HL-60 (cell line): ENCODE measurements at regions not wholly inside any gene's neighbourhood (a gene's known extent, or its start where the extent isn't known, plus 50 kb on each side); places are given as distances from the start of the nearest gene placed in this dataset.

Source experiments
- DNase-seq, 2 experiments: peaks; one replicate each; pipeline ENCODE4 v3.0.0-alpha.2; 2010 to 2020; ENCODE audit warnings: low read depth in 1 of 2, low spot score in 1 of 2
- H3K27ac ChIP-seq: fragments of 250-450 bp; sonication (Bioruptor Pico); replicated peaks from 2 replicates; pipeline ENCODE4 v1.5.1; 2020; ENCODE audit warnings: mild to moderate bottlenecking, moderate library complexity
- H3K27me3 ChIP-seq: fragments of 250-450 bp; sonication (Bioruptor Pico); 2 replicates; pipeline ENCODE4 v1.5.1; 2021; ENCODE audit warnings: mild to moderate bottlenecking, moderate library complexity; ENCODE audit not compliant: insufficient read depth, poor library complexity, severe bottlenecking
- H3K4me3 ChIP-seq: replicated peaks from 2 replicates; pipeline ENCODE4 v1.5.1; 2011; ENCODE audit warnings: mild to moderate bottlenecking, control low read depth, low read length; ENCODE audit not compliant: insufficient read depth
- GABPA ChIP-seq: IDR thresholded peaks from 2 replicates; pipeline ENCODE4 v1.6.1; 2012; ENCODE audit warnings: low read depth
- POLR2AphosphoS5 ChIP-seq: IDR thresholded peaks from 2 replicates; pipeline ENCODE4 v1.6.1; 2012; ENCODE audit warnings: low read depth
- REST ChIP-seq: IDR thresholded peaks from 2 replicates; pipeline ENCODE4 v1.6.1; 2012; ENCODE audit warnings: low read depth; ENCODE audit not compliant: insufficient replicate concordance
- SPI1 ChIP-seq: IDR thresholded peaks from 2 replicates; pipeline ENCODE4 v1.6.1; 2012; ENCODE audit warnings: low read depth, mild to moderate bottlenecking, borderline replicate concordance
- TF ChIP-seq, protein P1 (sequence below): IDR thresholded peaks from one replicate; pipeline ENCODE4 v1.5.1; 2011; ENCODE audit warnings: low read length, control low read depth, inconsistent platforms; ENCODE audit not compliant: insufficient read depth

- no peak overlapping the region for H3K27ac ChIP-seq
- no peaks in the 10 kb centered on the region for H3K27me3 ChIP-seq
- TF ChIP-seq SPI1 (no peak), GABPA (no peak), POLR2AphosphoS5 (no peak), REST (no peak)
- TF ChIP-seq, protein P1, sequence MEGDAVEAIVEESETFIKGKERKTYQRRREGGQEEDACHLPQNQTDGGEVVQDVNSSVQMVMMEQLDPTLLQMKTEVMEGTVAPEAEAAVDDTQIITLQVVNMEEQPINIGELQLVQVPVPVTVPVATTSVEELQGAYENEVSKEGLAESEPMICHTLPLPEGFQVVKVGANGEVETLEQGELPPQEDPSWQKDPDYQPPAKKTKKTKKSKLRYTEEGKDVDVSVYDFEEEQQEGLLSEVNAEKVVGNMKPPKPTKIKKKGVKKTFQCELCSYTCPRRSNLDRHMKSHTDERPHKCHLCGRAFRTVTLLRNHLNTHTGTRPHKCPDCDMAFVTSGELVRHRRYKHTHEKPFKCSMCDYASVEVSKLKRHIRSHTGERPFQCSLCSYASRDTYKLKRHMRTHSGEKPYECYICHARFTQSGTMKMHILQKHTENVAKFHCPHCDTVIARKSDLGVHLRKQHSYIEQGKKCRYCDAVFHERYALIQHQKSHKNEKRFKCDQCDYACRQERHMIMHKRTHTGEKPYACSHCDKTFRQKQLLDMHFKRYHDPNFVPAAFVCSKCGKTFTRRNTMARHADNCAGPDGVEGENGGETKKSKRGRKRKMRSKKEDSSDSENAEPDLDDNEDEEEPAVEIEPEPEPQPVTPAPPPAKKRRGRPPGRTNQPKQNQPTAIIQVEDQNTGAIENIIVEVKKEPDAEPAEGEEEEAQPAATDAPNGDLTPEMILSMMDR, result no peak
- no peak for DNase-seq
- no peak overlapping the region for H3K4me3 ChIP-seq
Measured at GRCh38 chr16:60563166-60563565, 1473.1 kb downstream of the CDH8 start.

DNA sequence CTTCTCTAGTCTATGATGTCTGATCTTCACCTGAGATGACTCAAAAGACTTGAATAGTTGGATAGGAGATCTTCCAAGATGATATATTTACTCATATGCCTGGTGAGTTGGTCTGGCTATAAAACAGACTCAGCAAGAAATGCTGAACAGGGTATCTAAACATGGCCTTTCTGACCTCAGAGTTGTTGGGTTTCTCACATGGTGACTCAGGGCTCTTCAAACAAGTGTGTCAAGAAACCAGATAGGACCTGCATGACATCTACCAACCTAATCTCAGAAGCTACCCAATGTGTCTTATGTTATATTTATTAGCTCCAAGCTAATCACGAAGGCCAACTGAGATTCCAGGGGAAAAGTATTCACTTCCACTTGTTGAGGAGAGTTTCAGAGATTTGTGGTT lies 1477.3 kb downstream of the CDH8 start:
- H3K27ac ChIP-seq, result no peak overlapping the region
- no peak overlapping the region for H3K4me3 ChIP-seq
- no peaks in the 10 kb centered on the region for H3K27me3 ChIP-seq
- TF ChIP-seq GABPA (no peak), POLR2AphosphoS5 (no peak), SPI1 (no peak), REST (no peak)
- TF ChIP-seq, protein P1, result no peak
- no peak for DNase-seq

DNA sequence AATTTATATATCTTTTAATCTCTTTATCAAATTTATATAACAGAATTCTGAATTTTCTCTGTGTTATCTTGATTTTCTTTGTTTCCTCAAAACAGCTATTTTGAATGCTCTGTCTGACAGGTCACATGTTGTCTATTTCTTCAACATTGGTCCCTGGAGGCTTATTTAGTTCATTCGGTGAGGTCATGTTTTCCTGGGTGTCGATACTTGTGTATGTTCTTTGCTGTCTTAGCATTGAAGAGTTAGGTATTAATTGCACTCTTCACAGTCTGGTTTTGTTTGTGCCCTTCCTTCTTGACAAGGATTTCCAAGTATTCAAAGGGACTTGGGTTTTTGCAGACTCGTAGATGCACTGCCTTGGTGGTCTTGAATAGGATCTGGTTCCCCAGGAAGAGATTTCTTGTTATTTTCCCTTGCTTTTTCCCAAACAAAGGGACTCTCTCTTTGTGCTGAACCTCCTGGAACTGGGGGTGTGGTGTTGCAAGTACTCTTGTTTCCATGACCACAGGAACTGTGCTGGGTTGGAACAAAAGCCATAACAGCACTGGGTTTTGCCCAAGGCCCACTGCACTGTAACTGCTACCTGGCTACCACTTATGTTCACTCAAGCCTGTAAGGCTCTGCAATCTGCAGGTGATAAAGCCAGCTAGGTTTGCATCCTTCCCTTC lies 1483.0 kb downstream of the CDH8 start:
- Histone ChIP-seq H3K4me3 (no peak overlapping the region), H3K27me3 (no peaks in the 10 kb centered on the region), H3K27ac (no peak overlapping the region)
- TF ChIP-seq POLR2AphosphoS5 (no peak), GABPA (no peak), SPI1 (no peak), REST (no peak)
- TF ChIP-seq, protein P1, result no peak
- DNase-seq, result no peak
